ENCODE measurements at regions not wholly inside any gene's neighbourhood (a gene's known extent, or its start where the extent isn't known, plus 50 kb on each side); places are given as distances from the start of the nearest gene placed in this dataset.

DNA sequence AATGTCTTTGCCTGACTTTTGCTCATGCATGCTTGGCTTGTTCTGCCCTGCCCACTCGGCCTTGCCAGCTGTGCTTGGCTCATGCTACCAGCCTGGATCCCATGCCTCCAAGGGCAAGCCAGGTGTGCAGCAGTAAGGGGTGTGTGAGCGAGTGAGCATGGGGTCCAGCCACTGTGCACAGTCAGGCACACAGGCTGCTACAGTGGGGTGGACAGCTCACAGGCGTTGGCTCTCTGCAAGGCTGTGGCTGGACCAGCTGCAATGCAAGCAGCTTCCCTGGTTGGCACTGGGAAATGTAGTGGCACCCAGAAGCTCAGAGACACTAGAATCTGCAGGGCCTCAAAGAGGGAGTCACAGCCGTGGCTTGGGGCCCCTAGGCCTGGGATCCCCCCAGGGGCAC is 529.7 kb downstream of the DSC3 start:
- no peak overlapping the region for H3K4me3 Mint-ChIP-seq
- DNase-seq (no peak), ATAC-seq (no peak)

DNA sequence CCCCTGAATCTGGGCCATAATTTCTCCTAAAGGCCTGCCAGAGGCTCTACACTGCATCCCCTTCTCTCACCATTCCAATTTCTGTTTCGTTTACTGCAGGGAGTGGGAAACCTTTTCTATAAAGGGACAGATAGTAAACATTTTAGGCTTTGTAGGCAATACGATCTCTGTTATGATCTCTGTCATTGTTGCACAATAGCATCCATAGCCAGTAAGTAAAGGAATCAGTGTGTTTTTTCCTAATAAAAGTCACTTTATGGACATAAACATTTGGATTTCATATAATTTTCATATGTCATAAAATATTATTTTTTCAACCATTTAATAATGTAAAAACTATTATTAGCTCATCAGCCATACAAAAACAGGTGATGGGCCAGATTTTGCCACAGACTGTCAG is 531.7 kb downstream of the DSC3 start:
- H3K4me3 Mint-ChIP-seq, result no peak overlapping the region
- no peaks in the 10 kb centered on the region for H3K27me3 Mint-ChIP-seq
- no peak overlapping the region for H3K27ac Mint-ChIP-seq
- DNase-seq (no peak), ATAC-seq (no peak)
- H3K4me1 Mint-ChIP-seq, result no peaks in the 10 kb centered on the region
- peaks cover 7 to 19% of the 10 kb centered on the region in 2 donors for H3K9me3 Mint-ChIP-seq

More for the DNA sequence above, 529.7 kb downstream of the DSC3 start:
- H3K9me3 Mint-ChIP-seq, result peaks cover 7 to 19% of the 10 kb centered on the region in 2 donors
- H3K27me3 Mint-ChIP-seq, result no peaks in the 10 kb centered on the region
- no peak overlapping the region for H3K27ac Mint-ChIP-seq
- H3K4me1 Mint-ChIP-seq, result no peaks in the 10 kb centered on the region

DNA sequence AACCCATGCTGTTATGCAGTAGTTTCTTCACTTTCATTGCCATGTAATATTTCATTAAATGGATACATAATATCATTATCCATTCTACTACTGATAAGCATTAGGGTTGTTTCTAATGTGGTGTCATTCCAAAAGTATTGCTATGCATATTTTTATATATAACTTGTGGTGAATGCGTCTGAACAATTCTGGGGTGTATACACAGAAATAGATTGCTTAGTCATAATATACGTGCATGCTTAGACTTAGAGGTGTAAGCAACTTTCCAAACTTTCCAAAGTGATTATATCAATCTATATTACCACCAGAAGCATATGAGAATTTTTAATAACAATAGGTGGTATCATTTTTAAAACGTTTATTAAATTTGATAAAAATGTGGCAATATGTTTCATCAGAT is 540.9 kb downstream of the DSC3 start:
- Mint-ChIP-seq H3K9me3 (no peaks in the 10 kb centered on the region), H3K27me3 (no peaks in the 10 kb centered on the region), H3K4me3 (no peak overlapping the region), H3K4me1 (no peaks in the 10 kb centered on the region), H3K27ac (no peak overlapping the region)
- ATAC-seq (no peak), DNase-seq (no peak)

DNA sequence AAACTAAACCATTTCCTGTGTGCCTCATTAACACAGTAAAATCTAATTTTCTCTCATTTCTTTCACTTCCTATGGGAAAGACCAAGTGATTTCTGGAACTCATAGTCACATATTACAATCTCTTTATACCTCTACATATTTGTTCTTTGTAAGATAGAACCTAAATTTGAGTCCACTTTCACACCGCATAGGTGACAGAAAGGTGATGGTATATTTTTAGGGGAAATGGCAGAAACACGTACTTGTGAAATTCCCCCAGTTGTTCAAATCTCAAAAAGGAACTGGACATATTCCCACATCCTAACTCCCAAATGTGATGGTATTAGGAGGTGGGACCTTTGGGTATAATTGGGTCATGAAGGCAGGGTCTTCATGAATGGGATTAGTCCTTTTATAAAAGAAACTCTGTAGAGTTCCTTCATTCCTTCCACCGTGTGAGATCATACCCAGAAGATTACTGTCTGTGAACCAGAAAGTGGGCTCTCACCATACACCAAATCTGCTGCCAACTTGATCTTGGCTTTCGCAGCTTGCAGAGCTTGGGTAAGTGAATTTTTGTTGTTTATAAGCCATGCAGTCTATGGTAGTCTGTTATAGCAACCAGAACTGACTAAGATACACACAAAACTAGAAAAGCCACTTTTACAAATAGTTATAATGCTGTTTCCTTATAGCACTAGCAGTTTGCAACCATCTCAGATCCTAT is 542.1 kb downstream of the DSC3 start:
- Mint-ChIP-seq H3K4me1 (no peaks in the 10 kb centered on the region), H3K4me3 (no peak overlapping the region), H3K9me3 (no peaks in the 10 kb centered on the region), H3K27ac (no peak overlapping the region), H3K27me3 (no peaks in the 10 kb centered on the region)
- ATAC-seq (no peak), DNase-seq (no peak)

DNA sequence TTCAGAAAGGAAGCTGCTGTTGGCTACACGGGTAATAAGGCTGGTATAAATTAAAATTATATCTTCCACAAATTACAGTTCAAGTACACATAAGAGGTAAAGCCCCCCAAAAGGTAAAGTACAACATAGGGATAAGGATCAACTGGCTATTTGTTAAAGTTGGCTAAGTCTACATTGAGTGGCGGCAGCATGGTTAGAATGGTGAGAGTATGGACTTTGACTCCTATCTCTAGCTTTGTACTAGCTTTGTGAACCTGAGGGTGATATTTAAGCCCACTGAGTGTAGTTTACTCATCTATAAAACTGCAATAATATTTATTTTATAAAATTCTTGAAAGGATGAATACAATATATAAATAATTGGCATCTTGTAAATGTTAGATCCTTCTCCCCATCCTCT is 542.8 kb downstream of the DSC3 start:
- Mint-ChIP-seq H3K4me3 (no peak overlapping the region), H3K27ac (no peak overlapping the region), H3K9me3 (no peaks in the 10 kb centered on the region), H3K4me1 (no peaks in the 10 kb centered on the region), H3K27me3 (no peaks in the 10 kb centered on the region)
- ATAC-seq (no peak), DNase-seq (no peak)

DNA sequence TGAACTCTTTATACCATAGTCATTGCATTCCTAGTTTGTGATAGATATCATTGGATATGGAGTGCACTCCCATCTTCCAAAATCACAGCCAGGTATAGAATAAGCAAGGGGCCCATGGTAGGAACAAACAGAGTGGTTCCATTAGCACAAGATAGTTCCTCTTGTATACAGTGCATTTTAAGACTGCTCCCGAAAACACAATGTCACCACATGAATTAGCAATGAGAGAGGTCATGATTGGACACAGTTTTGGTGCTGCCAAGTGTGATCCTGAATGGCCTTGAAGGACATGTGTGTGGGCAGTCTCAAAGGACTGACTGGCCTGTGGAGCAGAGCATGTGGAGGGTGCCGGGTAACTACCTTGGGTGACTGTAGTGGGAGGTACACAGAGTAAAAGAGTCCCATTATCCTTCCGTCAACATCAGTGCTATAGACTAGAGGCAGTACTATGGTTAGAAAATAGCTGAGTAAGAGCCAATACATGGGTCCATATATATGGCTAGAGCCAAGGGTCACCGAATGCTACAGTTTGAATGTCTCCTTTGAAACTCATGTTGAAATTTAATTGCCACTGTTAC is 549.9 kb downstream of the DSC3 start:
- DNase-seq (no peak), ATAC-seq (peak; percentile 64)
- H3K4me1 Mint-ChIP-seq, result no peaks in the 10 kb centered on the region
- no peaks in the 10 kb centered on the region for H3K27me3 Mint-ChIP-seq
- no peak overlapping the region for H3K27ac Mint-ChIP-seq
- no peak overlapping the region for H3K4me3 Mint-ChIP-seq
- peaks cover 5 to 15% of the 10 kb centered on the region in 2 donors for H3K9me3 Mint-ChIP-seq

DNA sequence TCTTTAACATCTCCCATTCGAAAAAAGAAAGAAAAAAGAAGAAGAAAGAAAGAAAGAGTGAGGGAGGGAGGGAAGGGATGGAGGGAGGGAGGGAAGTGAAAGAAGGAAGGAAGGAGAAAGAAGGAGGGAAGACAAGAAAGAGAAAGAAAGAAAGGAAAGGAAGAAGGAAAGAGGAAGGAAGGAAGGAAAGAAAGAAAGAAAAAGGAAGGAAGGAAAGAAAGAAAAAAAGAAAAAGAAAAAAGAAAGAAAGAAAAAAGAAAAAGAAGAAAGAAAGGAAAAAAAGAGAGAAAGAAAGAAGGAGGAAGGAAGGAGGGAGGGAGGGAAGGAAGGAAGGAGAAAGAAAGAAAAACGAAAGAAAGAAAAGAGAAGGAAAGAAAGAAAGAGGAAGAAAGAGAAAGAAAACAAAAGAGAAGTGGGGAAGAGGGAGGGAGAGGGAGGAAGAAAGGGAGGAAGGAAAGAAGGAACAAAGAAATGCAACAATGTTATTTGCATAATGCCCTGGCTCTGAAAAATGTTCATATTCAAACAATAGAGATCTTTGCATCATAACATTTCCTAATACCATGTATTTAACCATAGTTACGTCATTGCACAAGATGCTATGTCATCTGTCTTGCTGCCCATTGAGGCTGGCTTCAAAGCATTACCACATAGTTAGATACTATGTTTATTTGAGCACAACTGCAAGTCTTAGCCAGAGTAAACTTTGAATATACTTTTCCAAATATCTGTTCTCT is 550.6 kb downstream of the DSC3 start:
- ATAC-seq (peak; percentile 66), DNase-seq (no peak)
- H3K4me3 Mint-ChIP-seq, result no peak overlapping the region
- no peaks in the 10 kb centered on the region for H3K27me3 Mint-ChIP-seq
- H3K27ac Mint-ChIP-seq, result no peak overlapping the region
- H3K9me3 Mint-ChIP-seq, result peaks cover 5 to 15% of the 10 kb centered on the region in 2 donors
- H3K4me1 Mint-ChIP-seq, result no peaks in the 10 kb centered on the region

DNA sequence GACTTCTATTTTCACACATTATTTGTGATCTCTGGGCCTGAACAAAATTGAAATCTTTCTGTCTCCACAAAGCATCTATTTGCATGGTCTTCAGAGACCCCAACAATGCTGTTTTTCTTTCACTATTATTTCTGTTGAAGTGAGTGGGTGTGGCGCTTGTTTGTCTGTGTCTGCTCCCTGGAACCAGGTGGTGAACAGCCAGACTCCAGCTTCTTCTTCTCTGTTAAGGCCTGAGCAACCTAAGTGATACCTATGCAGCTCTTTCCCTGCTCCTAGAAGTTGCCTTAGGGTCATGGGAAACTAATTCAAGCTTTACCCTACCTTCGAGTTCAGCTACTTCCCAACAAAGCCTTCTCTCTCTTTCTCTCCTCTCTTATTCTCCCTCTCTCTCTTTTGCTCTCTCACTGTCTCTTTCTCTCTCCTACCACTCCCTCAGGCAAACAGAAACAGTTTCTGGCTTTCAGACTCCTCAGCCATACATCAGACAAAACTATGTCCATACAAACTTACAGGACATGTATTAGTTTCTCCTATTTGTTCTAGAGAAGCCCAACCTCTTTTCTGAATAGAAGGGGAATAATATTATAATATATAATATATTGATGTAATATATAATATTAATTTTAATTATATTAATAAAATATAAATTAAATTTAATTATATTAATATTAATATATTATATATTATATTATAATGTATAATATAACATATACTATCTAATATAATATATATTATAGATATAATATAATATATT is 552.5 kb downstream of the DSC3 start:
- Mint-ChIP-seq H3K27me3 (no peaks in the 10 kb centered on the region), H3K4me3 (no peak overlapping the region), H3K9me3 (peaks cover 5 to 23% of the 10 kb centered on the region in 2 donors), H3K27ac (no peak overlapping the region), H3K4me1 (no peaks in the 10 kb centered on the region)
- no peak for DNase-seq
- no peak for ATAC-seq

DNA sequence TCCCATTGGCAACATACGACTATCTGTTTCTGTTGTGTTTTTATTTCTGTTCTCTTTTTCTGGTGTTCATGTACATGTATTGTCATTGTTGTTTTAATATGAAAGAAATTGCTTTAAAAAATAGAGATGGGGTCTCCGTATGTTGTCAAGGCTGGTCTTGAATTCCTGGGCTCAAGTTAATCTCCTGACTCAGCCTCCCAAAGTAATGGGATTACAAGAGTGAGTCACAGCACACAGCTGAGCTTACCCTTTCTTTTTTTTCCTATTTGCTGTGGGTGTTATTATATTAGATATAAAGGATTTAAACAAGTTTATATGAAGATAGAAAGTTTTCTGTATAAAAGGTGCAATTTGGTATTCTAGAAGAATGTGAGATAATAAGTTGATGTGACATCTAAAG is 554.6 kb downstream of the DSC3 start:
- ATAC-seq, result no peak
- Mint-ChIP-seq H3K4me1 (no peaks in the 10 kb centered on the region), H3K4me3 (no peak overlapping the region)

DNA sequence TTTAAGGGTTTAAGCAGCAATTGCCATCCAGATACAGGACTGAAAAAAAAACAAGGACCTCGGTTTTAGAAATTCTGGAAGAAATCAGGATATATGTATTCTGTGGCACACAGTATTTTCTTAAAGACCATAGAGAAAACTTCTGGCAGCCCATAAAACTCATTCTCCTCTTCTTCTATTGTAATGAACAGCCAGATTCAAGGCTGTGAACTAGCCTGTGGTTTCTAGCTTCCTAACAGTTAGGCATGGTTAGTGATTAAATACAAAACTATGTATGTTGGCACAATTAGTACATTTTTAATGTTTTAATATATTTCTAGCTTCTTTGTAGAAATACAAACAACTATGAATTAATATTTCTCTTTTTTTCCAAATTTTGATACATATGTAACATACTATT is 555.7 kb downstream of the DSC3 start:
- H3K27ac Mint-ChIP-seq, result no peak overlapping the region
- ATAC-seq, result no peak
- no peak overlapping the region for H3K4me3 Mint-ChIP-seq
- H3K4me1 Mint-ChIP-seq, result no peaks in the 10 kb centered on the region
- H3K27me3 Mint-ChIP-seq, result no peaks in the 10 kb centered on the region
- peaks cover 5 to 19% of the 10 kb centered on the region in 2 donors for H3K9me3 Mint-ChIP-seq
- no peak for DNase-seq

More for the DNA sequence above, 554.6 kb downstream of the DSC3 start:
- H3K9me3 Mint-ChIP-seq, result peaks cover 5 to 27% of the 10 kb centered on the region in 2 donors
- no peaks in the 10 kb centered on the region for H3K27me3 Mint-ChIP-seq
- no peak overlapping the region for H3K27ac Mint-ChIP-seq
- DNase-seq, result no peak

DNA sequence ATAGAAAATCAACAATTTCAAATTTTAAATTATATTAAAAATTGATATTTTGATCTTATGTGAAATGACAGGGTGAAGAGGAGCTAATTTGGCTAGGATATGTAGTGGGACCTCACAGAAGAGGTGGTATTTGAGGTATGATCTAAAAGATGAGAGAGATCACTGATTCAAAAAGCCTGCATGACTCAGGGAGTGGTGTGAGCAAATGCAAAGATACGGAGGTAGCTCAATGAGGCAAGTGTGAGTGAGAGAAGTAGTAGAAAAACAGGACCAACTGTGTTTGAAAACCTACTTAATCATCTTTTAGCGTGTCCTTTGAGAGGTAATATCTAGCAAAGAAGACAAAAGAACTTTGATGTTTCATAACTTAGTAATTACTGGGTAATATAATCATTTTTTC is 557.5 kb downstream of the DSC3 start:
- H3K4me3 Mint-ChIP-seq, result no peak overlapping the region
- H3K27ac Mint-ChIP-seq, result no peak overlapping the region
- H3K9me3 Mint-ChIP-seq, result peaks cover 8 to 15% of the 10 kb centered on the region in 2 donors
- ATAC-seq (no peak), DNase-seq (no peak)
- no peaks in the 10 kb centered on the region for H3K27me3 Mint-ChIP-seq
- no peaks in the 10 kb centered on the region for H3K4me1 Mint-ChIP-seq

DNA sequence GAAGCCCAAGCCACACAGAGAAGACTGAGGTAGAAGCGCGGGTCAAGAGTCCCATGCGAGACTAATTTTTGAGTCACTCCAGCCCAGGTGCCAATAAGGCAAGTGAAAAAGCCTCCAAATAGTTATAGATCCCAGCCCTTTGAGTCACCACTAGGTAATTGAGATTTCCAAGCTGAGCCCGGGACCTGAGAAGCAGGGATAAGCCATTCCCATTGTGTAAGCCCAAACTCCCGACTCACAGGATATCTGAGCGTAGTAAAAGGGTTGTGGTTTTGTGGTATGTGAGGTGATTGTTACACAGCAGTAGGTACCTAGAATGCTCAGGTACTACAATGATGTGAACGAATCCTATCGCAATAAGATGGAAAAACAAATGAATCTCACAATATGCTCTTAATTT is 560.7 kb downstream of the DSC3 start:
- Mint-ChIP-seq H3K4me1 (no peaks in the 10 kb centered on the region), H3K4me3 (no peak overlapping the region), H3K9me3 (peaks cover 10 to 12% of the 10 kb centered on the region in 2 donors), H3K27ac (no peak overlapping the region), H3K27me3 (no peaks in the 10 kb centered on the region)
- ATAC-seq (no peak), DNase-seq (no peak)

DNA sequence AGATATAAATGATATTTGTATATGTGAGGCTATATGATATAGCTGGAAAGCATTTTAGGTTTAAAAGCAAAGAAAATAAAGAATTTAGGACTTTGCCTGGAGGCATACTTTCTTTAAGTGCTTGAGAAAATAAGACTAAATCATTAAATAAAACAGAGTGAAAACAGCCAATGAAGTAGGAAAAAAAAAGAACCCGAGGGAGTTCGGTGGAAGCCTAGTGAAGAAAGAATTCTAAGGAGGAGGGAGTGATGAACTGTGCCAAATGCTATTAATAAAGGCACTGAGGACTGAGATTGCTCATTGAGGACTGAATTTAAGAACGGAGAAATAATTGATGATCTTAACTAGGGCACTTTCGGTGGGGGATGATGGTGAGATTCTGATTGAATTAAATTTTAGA is 573.5 kb downstream of the DSC3 start:
- Mint-ChIP-seq H3K4me1 (no peaks in the 10 kb centered on the region), H3K27ac (no peak overlapping the region), H3K27me3 (no peaks in the 10 kb centered on the region), H3K9me3 (peaks cover 8 to 16% of the 10 kb centered on the region in 2 donors), H3K4me3 (no peak overlapping the region)
- DNase-seq (no peak), ATAC-seq (no peak)

DNA sequence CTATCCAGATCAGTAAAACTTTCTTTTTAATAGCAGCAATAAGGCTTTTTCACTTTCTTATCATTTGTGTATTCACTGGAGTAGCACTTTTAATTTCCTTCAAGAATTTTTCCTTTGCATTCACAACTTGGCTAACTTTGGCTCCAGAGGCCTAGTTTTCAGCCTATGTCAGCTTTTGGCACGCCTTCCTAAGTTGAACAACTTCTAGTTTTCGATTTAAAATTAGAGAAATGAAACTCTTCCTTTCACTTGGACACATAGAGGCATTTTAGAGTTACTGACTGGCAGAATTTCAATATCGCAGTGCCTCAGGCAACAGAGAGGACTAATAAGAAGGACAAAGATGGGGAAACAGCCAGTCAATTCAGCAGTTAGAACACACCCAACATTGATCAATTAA is 577.4 kb downstream of the DSC3 start:
- DNase-seq, result no peak
- Mint-ChIP-seq H3K4me1 (no peaks in the 10 kb centered on the region), H3K27me3 (no peaks in the 10 kb centered on the region), H3K4me3 (no peak overlapping the region), H3K27ac (no peak overlapping the region), H3K9me3 (peaks cover 8 to 16% of the 10 kb centered on the region in 2 donors)
- ATAC-seq, result no peak

DNA sequence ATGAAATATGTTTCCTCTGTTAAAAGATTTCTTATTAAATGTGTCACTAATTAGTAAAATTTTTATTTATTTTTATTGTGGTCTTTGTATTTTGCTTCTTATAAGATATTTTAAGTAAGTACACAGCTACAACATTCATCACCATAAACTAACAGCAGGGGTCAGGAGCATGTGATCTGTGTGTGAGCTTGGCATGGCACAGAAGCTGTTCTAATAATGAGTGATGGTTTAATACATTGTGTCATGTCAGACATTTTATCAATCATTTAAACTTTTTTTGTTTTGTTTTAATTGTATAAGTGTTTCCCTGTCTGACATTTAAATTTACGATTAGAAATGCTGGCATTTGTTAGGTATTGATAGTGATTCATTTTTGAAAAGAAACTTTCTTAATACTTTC is 585.4 kb downstream of the DSC3 start:
- no peaks in the 10 kb centered on the region for H3K27me3 Mint-ChIP-seq
- ATAC-seq (no peak), DNase-seq (no peak)
- no peak overlapping the region for H3K4me3 Mint-ChIP-seq
- H3K4me1 Mint-ChIP-seq, result no peaks in the 10 kb centered on the region
- peaks cover 0 to 4% of the 10 kb centered on the region in 2 donors for H3K9me3 Mint-ChIP-seq
- no peak overlapping the region for H3K27ac Mint-ChIP-seq

DNA sequence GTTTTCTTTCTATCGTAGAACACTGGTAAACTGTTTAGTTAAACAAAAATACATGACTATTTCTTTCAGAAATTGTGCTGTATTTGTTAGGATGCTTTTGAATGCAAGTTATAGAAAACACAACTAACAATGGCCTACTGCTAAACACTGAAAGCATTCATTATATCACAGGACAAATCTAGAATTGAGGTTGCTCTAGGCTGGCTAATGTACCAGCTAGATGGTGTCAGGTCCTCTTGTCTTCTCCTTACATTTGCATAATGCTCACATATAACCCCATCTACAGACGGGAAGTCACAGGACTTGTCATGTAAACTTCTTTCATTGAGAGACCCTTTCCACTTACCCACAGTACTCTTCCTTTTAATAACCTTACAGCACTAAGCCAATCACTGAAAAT is 586.8 kb downstream of the DSC3 start:
- Mint-ChIP-seq H3K4me1 (no peaks in the 10 kb centered on the region), H3K27me3 (no peaks in the 10 kb centered on the region), H3K4me3 (no peak overlapping the region), H3K9me3 (peaks cover 0 to 4% of the 10 kb centered on the region in 2 donors), H3K27ac (no peak overlapping the region)
- no peak for DNase-seq
- ATAC-seq, result no peak
